Ascending aorta (tissue), 2 donors: ENCODE measurements at regions not wholly inside any gene's neighbourhood (a gene's known extent, or its start where the extent isn't known, plus 50 kb on each side); places are given as distances from the start of the nearest gene placed in this dataset.

ENCODE experiments used
- DNase-seq, 2 donors: peaks; one replicate each; pipeline ENCODE4 v3.0.0-alpha.2; 2019; ENCODE audit warnings: low spot score in 2 of 2
- H3K27ac ChIP-seq, 2 donors: fragments of 200-600 bp; sonication (generic); one replicate each; pipeline ENCODE4 v1.5.1; 2016 to 2017; ENCODE audit warnings: mild to moderate bottlenecking in 1 of 2
- H3K27me3 ChIP-seq: fragments of 200-600 bp; sonication (generic); one replicate; pipeline ENCODE4 v1.5.1; 2017
- H3K36me3 ChIP-seq, 2 donors: fragments of 200-600 bp; sonication (generic); one replicate each; pipeline ENCODE4 v1.5.1; 2016
- H3K4me1 ChIP-seq, 2 donors: fragments of 200-600 bp; sonication (generic); one replicate each; pipeline ENCODE4 v1.5.1; 2016 to 2017; ENCODE audit warnings: mild to moderate bottlenecking in 1 of 2
- H3K4me3 ChIP-seq, 2 donors: fragments of 200-600 bp; sonication (generic); one replicate each; pipeline ENCODE4 v1.5.1; 2016 to 2017; ENCODE audit warnings: mild to moderate bottlenecking in 1 of 2
- H3K9me3 ChIP-seq, 2 donors: fragments of 200-600 bp; sonication (generic); one replicate each; pipeline ENCODE4 v1.5.1; 2016
- intact Hi-C: fragments of 100-400 bp; cut with DNase I; formaldehyde crosslinking; loops from one replicate; pipeline ENCODE4 v1.15.1; 2023
- TF ChIP-seq, protein P1 (sequence below), 3 experiments: fragments of 200-600 bp in 2 of 3; fragments of 450-650 bp in 1 of 3; sonication (generic) in 2 of 3; IDR thresholded peaks; one replicate each; pipeline ENCODE4 v1.5.1; 2016 to 2019; ENCODE audit warnings: antibody characterized with exemption in 3 of 3, mild to moderate bottlenecking in 1 of 3, moderate library complexity in 1 of 3

GRCh38 chr13:68319384-68319783, 1089.2 kb upstream of the PCDH9 start:
- peaks cover 0 to 19% of the 10 kb centered on the region in 2 donors for H3K9me3 ChIP-seq
- no peak for DNase-seq
- no peaks in the 10 kb centered on the region for H3K27me3 ChIP-seq
- no peak overlapping the region for H3K4me3 ChIP-seq
- no peaks in the 10 kb centered on the region for H3K4me1 ChIP-seq
- H3K36me3 ChIP-seq, result no peaks in the 10 kb centered on the region
- no peak overlapping the region for H3K27ac ChIP-seq
- intact Hi-C loops, result no loop called here
- TF ChIP-seq, protein P1, sequence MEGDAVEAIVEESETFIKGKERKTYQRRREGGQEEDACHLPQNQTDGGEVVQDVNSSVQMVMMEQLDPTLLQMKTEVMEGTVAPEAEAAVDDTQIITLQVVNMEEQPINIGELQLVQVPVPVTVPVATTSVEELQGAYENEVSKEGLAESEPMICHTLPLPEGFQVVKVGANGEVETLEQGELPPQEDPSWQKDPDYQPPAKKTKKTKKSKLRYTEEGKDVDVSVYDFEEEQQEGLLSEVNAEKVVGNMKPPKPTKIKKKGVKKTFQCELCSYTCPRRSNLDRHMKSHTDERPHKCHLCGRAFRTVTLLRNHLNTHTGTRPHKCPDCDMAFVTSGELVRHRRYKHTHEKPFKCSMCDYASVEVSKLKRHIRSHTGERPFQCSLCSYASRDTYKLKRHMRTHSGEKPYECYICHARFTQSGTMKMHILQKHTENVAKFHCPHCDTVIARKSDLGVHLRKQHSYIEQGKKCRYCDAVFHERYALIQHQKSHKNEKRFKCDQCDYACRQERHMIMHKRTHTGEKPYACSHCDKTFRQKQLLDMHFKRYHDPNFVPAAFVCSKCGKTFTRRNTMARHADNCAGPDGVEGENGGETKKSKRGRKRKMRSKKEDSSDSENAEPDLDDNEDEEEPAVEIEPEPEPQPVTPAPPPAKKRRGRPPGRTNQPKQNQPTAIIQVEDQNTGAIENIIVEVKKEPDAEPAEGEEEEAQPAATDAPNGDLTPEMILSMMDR (IDR thresholded peaks at IDR 0.05), result no peak

- intact Hi-C loops, result no loop called here
Observed at GRCh38 chr13:68304286-68304893, 1074.3 kb upstream of the PCDH9 start.

DNA sequence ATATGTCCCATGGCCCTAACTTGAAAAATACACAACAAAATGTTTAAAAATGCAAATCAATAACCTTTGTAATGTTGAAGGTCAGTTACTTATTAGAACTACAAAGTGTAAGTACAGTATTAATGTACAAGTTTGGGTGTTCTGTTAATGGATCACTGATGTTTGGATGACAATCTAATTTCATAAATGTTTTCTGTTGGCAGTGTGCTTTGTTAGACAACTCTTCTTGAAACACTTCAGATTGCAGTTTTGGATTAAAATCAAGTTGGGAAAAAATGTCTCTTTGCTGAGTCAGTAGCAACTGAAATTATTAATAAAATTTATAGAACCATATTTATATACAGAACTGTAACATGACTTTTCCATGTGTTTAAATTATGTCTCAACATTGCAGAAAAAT, 1063.5 kb upstream of the PCDH9 start:
- Histone ChIP-seq H3K27ac (no peak overlapping the region), H3K9me3 (no peaks in the 10 kb centered on the region), H3K27me3 (no peaks in the 10 kb centered on the region), H3K4me1 (no peaks in the 10 kb centered on the region), H3K36me3 (no peaks in the 10 kb centered on the region), H3K4me3 (no peak overlapping the region)
- intact Hi-C loops, result no loop called here
- no peak for DNase-seq
- TF ChIP-seq, protein P1 (IDR thresholded peaks at IDR 0.05), result no peak

More at GRCh38 chr13:68304286-68304893, 1074.3 kb upstream of the PCDH9 start:
- Histone ChIP-seq H3K27me3 (no peaks in the 10 kb centered on the region), H3K36me3 (no peaks in the 10 kb centered on the region), H3K4me3 (no peak overlapping the region), H3K9me3 (no peaks in the 10 kb centered on the region), H3K4me1 (no peaks in the 10 kb centered on the region), H3K27ac (no peak overlapping the region)
- DNase-seq, result no peak
- TF ChIP-seq, protein P1 (IDR thresholded peaks at IDR 0.05), result peak in 1 of 3 experiments; percentile 32

- no peaks in the 10 kb centered on the region for H3K9me3 ChIP-seq
Observed at GRCh38 chr13:68292601-68293000, 1062.5 kb upstream of the PCDH9 start.

GRCh38 chr13:68291595-68291994, 1061.5 kb upstream of the PCDH9 start:
- Histone ChIP-seq H3K4me3 (no peak overlapping the region), H3K36me3 (no peaks in the 10 kb centered on the region), H3K27ac (no peak overlapping the region), H3K9me3 (no peaks in the 10 kb centered on the region), H3K27me3 (no peaks in the 10 kb centered on the region), H3K4me1 (no peaks in the 10 kb centered on the region)
- TF ChIP-seq, protein P1 (IDR thresholded peaks at IDR 0.05), result no peak
- no peak for DNase-seq
- intact Hi-C loops, result no loop called here

More at GRCh38 chr13:68292601-68293000, 1062.5 kb upstream of the PCDH9 start:
- H3K4me1 ChIP-seq, result no peaks in the 10 kb centered on the region
- no peaks in the 10 kb centered on the region for H3K36me3 ChIP-seq
- TF ChIP-seq, protein P1 (IDR thresholded peaks at IDR 0.05), result no peak
- H3K27me3 ChIP-seq, result no peaks in the 10 kb centered on the region
- intact Hi-C loops, result no loop called here
- no peak overlapping the region for H3K27ac ChIP-seq
- no peak for DNase-seq
- H3K4me3 ChIP-seq, result no peak overlapping the region

GRCh38 chr13:68275758-68276157, 1045.6 kb upstream of the PCDH9 start:
- no peak for DNase-seq
- intact Hi-C loops, result no loop called here
- TF ChIP-seq, protein P1 (IDR thresholded peaks at IDR 0.05), result no peak
- Histone ChIP-seq H3K36me3 (no peaks in the 10 kb centered on the region), H3K27me3 (no peaks in the 10 kb centered on the region), H3K27ac (no peak overlapping the region), H3K9me3 (no peaks in the 10 kb centered on the region), H3K4me1 (no peaks in the 10 kb centered on the region), H3K4me3 (no peak overlapping the region)
